ENCODE measurements at regions not wholly inside any gene's neighbourhood (a gene's known extent, or its start where the extent isn't known, plus 50 kb on each side); places are given as distances from the start of the nearest gene placed in this dataset.

DNA sequence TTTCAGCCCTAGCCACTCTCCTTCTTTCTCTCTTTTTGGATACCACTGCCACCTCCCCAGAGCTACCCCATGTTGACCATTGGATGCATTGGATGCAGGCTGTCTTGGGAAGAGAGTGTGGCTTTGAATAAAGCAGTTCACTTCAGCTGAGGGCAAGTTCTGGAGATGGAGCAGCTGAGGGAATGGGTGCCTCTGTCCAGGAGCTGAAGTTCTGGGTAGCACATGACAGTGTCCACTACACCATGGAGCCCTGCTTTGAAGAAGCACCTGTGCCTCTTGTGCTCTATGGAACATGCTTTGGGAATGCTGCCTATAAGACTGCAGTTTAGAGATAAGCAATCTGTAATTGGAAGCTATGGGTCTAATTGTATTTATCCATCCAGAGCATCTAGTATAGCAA is 1028.7 kb downstream of the TYW1 start:
- Histone ChIP-seq H3K79me2 (ENCODE audit: insufficient read depth, low read length) (no peaks in the 10 kb centered on the region), H3K27ac (ENCODE audit: low read depth, low read length) (no peak overlapping the region), H3K9ac (ENCODE audit: low read length) (no peak overlapping the region), H3K4me2 (ENCODE audit: low read length) (no peak overlapping the region), H3K27me3 (ENCODE audit: insufficient read depth, low read length) (no peaks in the 10 kb centered on the region), H3K4me1 (ENCODE audit: insufficient read depth, low read length) (no peaks in the 10 kb centered on the region), H2AFZ (ENCODE audit: low read depth, low read length) (no peak overlapping the region), H4K20me1 (ENCODE audit: insufficient read depth, low read length) (no peaks in the 10 kb centered on the region), H3K9me3 (ENCODE audit: insufficient read depth, low read depth, low read length) (no peaks in the 10 kb centered on the region), H3K4me3 (ENCODE audit: insufficient read depth, low read depth, low read length) (no peak overlapping the region), H3K36me3 (ENCODE audit: insufficient read depth, low read length) (no peaks in the 10 kb centered on the region)
- H3K9me3 Mint-ChIP-seq (ENCODE audit: unreplicated experiment): peaks cover 12% of the 10 kb centered on the region
- no peaks in the 10 kb centered on the region for H3K27me3 Mint-ChIP-seq (ENCODE audit: low read depth, unreplicated experiment)
- no peak for DNase-seq (ENCODE audit: low read depth)
- TF ChIP-seq EZH2 (IDR thresholded peaks at IDR 0.05; ENCODE audit: insufficient read depth, low read length): no peak
- TF ChIP-seq, protein P1, sequence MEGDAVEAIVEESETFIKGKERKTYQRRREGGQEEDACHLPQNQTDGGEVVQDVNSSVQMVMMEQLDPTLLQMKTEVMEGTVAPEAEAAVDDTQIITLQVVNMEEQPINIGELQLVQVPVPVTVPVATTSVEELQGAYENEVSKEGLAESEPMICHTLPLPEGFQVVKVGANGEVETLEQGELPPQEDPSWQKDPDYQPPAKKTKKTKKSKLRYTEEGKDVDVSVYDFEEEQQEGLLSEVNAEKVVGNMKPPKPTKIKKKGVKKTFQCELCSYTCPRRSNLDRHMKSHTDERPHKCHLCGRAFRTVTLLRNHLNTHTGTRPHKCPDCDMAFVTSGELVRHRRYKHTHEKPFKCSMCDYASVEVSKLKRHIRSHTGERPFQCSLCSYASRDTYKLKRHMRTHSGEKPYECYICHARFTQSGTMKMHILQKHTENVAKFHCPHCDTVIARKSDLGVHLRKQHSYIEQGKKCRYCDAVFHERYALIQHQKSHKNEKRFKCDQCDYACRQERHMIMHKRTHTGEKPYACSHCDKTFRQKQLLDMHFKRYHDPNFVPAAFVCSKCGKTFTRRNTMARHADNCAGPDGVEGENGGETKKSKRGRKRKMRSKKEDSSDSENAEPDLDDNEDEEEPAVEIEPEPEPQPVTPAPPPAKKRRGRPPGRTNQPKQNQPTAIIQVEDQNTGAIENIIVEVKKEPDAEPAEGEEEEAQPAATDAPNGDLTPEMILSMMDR (IDR thresholded peaks at IDR 0.05; ENCODE audit: insufficient read depth, low read depth, low read length): no peak
- H3K27ac Mint-ChIP-seq (ENCODE audit: unreplicated experiment): no peak overlapping the region
- no peaks in the 10 kb centered on the region for H3K4me1 Mint-ChIP-seq (ENCODE audit: low read depth, unreplicated experiment)
- no peaks in the 10 kb centered on the region for H3K36me3 Mint-ChIP-seq (ENCODE audit: low read depth, unreplicated experiment)
- no peak for FAIRE-seq
- no peak overlapping the region for H3K4me3 Mint-ChIP-seq (ENCODE audit: unreplicated experiment)

DNA sequence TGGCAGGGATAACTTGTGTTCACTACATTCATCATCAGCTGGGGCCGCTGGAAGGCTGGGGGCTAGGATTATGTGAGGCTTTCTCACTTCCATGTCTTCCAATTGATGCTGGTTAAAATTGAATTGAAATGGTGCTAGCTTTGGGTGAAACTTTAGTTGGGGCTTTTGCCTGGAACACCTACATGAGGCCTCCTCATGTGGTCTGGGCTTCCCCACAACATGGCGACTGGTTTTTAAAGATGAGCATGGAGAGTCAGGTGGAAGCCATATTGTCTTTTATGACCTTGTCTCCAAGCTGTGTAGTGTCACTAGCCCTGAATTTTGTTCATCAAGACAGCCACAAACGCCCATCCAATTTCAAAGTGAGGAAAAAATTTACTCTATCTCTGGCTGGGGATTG is 1033.9 kb downstream of the TYW1 start:
- H3K27ac Mint-ChIP-seq (ENCODE audit: unreplicated experiment): no peak overlapping the region
- DNase-seq (ENCODE audit: low read depth): no peak
- H3K4me3 Mint-ChIP-seq (ENCODE audit: unreplicated experiment): no peak overlapping the region
- no peak for FAIRE-seq
- Histone ChIP-seq H3K4me2 (ENCODE audit: low read length) (no peak overlapping the region), H3K79me2 (ENCODE audit: insufficient read depth, low read length) (no peaks in the 10 kb centered on the region), H3K27me3 (ENCODE audit: insufficient read depth, low read length) (no peaks in the 10 kb centered on the region), H3K9me3 (ENCODE audit: insufficient read depth, low read depth, low read length) (no peaks in the 10 kb centered on the region), H3K9ac (ENCODE audit: low read length) (no peak overlapping the region), H3K27ac (ENCODE audit: low read depth, low read length) (no peak overlapping the region), H2AFZ (ENCODE audit: low read depth, low read length) (no peak overlapping the region), H4K20me1 (ENCODE audit: insufficient read depth, low read length) (no peaks in the 10 kb centered on the region), H3K4me3 (ENCODE audit: insufficient read depth, low read depth, low read length) (no peak overlapping the region), H3K36me3 (ENCODE audit: insufficient read depth, low read length) (no peaks in the 10 kb centered on the region), H3K4me1 (ENCODE audit: insufficient read depth, low read length) (no peaks in the 10 kb centered on the region)
- H3K36me3 Mint-ChIP-seq (ENCODE audit: low read depth, unreplicated experiment): no peaks in the 10 kb centered on the region
- H3K4me1 Mint-ChIP-seq (ENCODE audit: low read depth, unreplicated experiment): no peaks in the 10 kb centered on the region
- H3K27me3 Mint-ChIP-seq (ENCODE audit: low read depth, unreplicated experiment): no peaks in the 10 kb centered on the region
- peaks cover 8% of the 10 kb centered on the region for H3K9me3 Mint-ChIP-seq (ENCODE audit: unreplicated experiment)
- TF ChIP-seq, protein P1 (IDR thresholded peaks at IDR 0.05; ENCODE audit: insufficient read depth, low read depth, low read length): no peak
- TF ChIP-seq EZH2 (IDR thresholded peaks at IDR 0.05; ENCODE audit: insufficient read depth, low read length): no peak

DNA sequence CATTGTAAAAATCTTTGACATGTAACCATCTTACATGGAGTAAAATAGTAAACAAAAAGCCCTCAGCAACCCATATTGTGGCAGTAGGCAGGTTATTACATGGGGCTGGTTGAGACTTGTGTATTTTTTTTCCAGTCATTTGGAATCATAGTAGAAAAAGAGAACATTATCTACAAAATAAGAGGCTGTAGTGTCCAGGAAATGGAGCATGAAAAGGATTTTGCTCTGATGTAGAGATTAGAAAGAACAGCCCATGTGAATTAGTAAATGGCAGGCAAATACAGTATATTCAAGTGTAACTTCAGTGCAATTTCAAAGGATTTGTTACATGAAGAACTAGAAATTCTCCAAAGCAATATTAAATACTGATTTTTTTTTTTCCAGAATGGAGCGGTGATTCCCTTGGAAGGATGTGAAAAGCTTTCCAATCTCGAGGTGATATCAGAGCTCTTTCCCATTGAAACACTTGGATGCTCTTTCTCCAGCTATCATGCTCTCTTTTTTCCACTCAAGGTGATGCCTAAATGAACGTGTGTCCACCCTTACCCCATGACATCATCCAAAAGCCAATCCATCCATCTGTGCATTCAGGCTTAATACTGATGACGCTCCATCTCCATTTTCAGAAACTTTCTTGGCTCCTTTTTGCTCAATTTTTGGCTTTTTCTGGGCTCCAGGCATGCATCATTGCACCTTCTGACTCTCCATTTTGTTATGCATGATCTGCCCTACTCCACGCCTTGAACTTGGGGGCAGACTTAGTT is 1034.7 kb downstream of the TYW1 start:
- no peaks in the 10 kb centered on the region for H3K36me3 ChIP-seq (ENCODE audit: insufficient read depth, low read length)
- no peaks in the 10 kb centered on the region for H3K27me3 ChIP-seq (ENCODE audit: insufficient read depth, low read length)
- no peak overlapping the region for H3K4me3 Mint-ChIP-seq (ENCODE audit: unreplicated experiment)
- H4K20me1 ChIP-seq (ENCODE audit: insufficient read depth, low read length): no peaks in the 10 kb centered on the region
- no peaks in the 10 kb centered on the region for H3K36me3 Mint-ChIP-seq (ENCODE audit: low read depth, unreplicated experiment)
- H3K27ac Mint-ChIP-seq (ENCODE audit: unreplicated experiment): no peak overlapping the region
- H3K9me3 Mint-ChIP-seq (ENCODE audit: unreplicated experiment): peaks cover 8% of the 10 kb centered on the region
- no peak overlapping the region for H3K4me3 ChIP-seq (ENCODE audit: insufficient read depth, low read depth, low read length)
- DNase-seq (ENCODE audit: low read depth): no peak
- no peaks in the 10 kb centered on the region for H3K4me1 ChIP-seq (ENCODE audit: insufficient read depth, low read length)
- TF ChIP-seq, protein P1 (IDR thresholded peaks at IDR 0.05; ENCODE audit: insufficient read depth, low read depth, low read length): no peak
- no peak for TF ChIP-seq EZH2 (IDR thresholded peaks at IDR 0.05; ENCODE audit: insufficient read depth, low read length)
- FAIRE-seq: no peak
- H3K79me2 ChIP-seq (ENCODE audit: insufficient read depth, low read length): no peaks in the 10 kb centered on the region
- no peak overlapping the region for H2AFZ ChIP-seq (ENCODE audit: low read depth, low read length)
- no peaks in the 10 kb centered on the region for H3K4me1 Mint-ChIP-seq (ENCODE audit: low read depth, unreplicated experiment)
- no peak overlapping the region for H3K4me2 ChIP-seq (ENCODE audit: low read length)
- H3K27me3 Mint-ChIP-seq (ENCODE audit: low read depth, unreplicated experiment): no peaks in the 10 kb centered on the region
- no peak overlapping the region for H3K27ac ChIP-seq (ENCODE audit: low read depth, low read length)
- H3K9me3 ChIP-seq (ENCODE audit: insufficient read depth, low read depth, low read length): no peaks in the 10 kb centered on the region
- no peak overlapping the region for H3K9ac ChIP-seq (ENCODE audit: low read length)

Data from astrocyte (in vitro differentiated cells and primary cell).